GM12878 (cell line): ENCODE measurements at regions not wholly inside any gene's neighbourhood (a gene's known extent, or its start where the extent isn't known, plus 50 kb on each side); places are given as distances from the start of the nearest gene placed in this dataset.

ENCODE experiments used
- ATAC-seq: fragments of 200-7000 bp; cut with Tn5 transposase; 3 replicates; pipeline ENCODE4 v1.9.1; 2020; ENCODE audit warnings: mild to moderate bottlenecking, moderate library complexity
- BruUV-seq: library from RNA; stranded (reverse); fragments of 400-500 nt; replicated peaks from 2 replicates; lab custom pipeline; 2021; lab: Mats Ljungman, UMichigan
- CTCF ChIA-PET: fragments of 300-600 bp; sonication (Branson Sonifier 250); formaldehyde crosslinking; extraction: SDS; loops from one replicate; lab custom pipeline; 2021; ENCODE audit warnings: inconsistent platforms; lab: Yijun Ruan, JAX
- POLR2A ChIA-PET: fragments of 350-600 bp; formaldehyde crosslinking; extraction: SDS; loops from one replicate; lab custom pipeline; 2021; ENCODE audit warnings: inconsistent platforms; lab: Charles Lee
- RAD21 ChIA-PET: fragments of 300-600 bp; sonication (Branson Sonifier 250); formaldehyde crosslinking; loops from one replicate; lab custom pipeline; 2023; ENCODE audit warnings: antibody characterized with exemption; ENCODE audit not compliant: unreplicated experiment; lab: Charles Lee
- SMC1A ChIA-PET: fragments of 300-600 bp; sonication (Branson Sonifier 250); formaldehyde crosslinking; loops from one replicate; lab custom pipeline; 2023; ENCODE audit not compliant: unreplicated experiment, uncharacterized antibody; lab: Charles Lee
- DNase-seq: peaks from one replicate; pipeline ENCODE4 v3.0.0-alpha.2; 2011; ENCODE audit warnings: low read depth, low spot score
- FAIRE-seq: peaks from 3 replicates; lab custom pipeline; 2011; peaks lifted over from hg19 to GRCh38; lab: Jason Lieb, UNC
- H2AFZ ChIP-seq: 2 replicates; pipeline ENCODE4 v1.6.0; 2011; ENCODE audit warnings: low read depth, low read length, control low read depth; ENCODE audit not compliant: control insufficient read depth
- H3K27ac ChIP-seq: 2 replicates; pipeline ENCODE4 v1.5.1; 2011; ENCODE audit warnings: control low read depth; ENCODE audit not compliant: control insufficient read depth, insufficient read depth
- H3K27me3 ChIP-seq, 2 experiments: replicated peaks in 1 of 2; 2 replicates each; pipeline versions ENCODE4 v1.6.0 to v1.6.1; 2011; ENCODE audit warnings: low read length in 1 of 2; ENCODE audit not compliant: control insufficient read depth in 2 of 2, insufficient read depth in 2 of 2
- H3K36me3 ChIP-seq, 2 experiments: 2 replicates each; pipeline ENCODE4 v1.5.1; 2011; ENCODE audit warnings: low read length in 1 of 2; ENCODE audit not compliant: control insufficient read depth in 2 of 2, insufficient read depth in 2 of 2
- H3K4me1 ChIP-seq: 2 replicates; pipeline ENCODE4 v1.6.1; 2011; ENCODE audit warnings: mild to moderate bottlenecking, low read length, moderate library complexity, mixed read lengths; ENCODE audit not compliant: control insufficient read depth, insufficient read depth
- H3K4me2 ChIP-seq: 2 replicates; pipeline ENCODE4 v1.6.0; 2011; ENCODE audit warnings: control low read depth; ENCODE audit not compliant: control insufficient read depth, insufficient read depth
- H3K4me3 ChIP-seq: fragments of 200-600 bp; sonication (generic); 2 replicates; pipeline ENCODE4 v1.5.1; 2016
- H3K79me2 ChIP-seq: 2 replicates; pipeline ENCODE4 v1.6.0; 2011; ENCODE audit warnings: low read length; ENCODE audit not compliant: control insufficient read depth, insufficient read depth
- H3K9ac ChIP-seq: 2 replicates; pipeline ENCODE4 v1.8.0; 2011; ENCODE audit warnings: low read length, control low read depth, mixed read lengths; ENCODE audit not compliant: control insufficient read depth, insufficient read depth
- H3K9me3 ChIP-seq: replicated peaks from 3 replicates; pipeline ENCODE4 v1.5.1; 2011; ENCODE audit warnings: mild to moderate bottlenecking, low read length; ENCODE audit not compliant: control insufficient read depth, insufficient read depth
- H4K20me1 ChIP-seq: 2 replicates; pipeline ENCODE4 v1.6.0; 2011; ENCODE audit not compliant: control insufficient read depth, insufficient read depth
- CREB1 ChIP-seq: IDR thresholded peaks from 2 replicates; pipeline ENCODE4 v1.6.1; 2012; ENCODE audit warnings: low read depth, mild to moderate bottlenecking, inconsistent platforms
- ELK1 ChIP-seq: IDR thresholded peaks from 2 replicates; pipeline ENCODE4 v1.6.1; 2012; ENCODE audit warnings: low read depth, low read length, improper control_type of control experiment
- ESRRA ChIP-seq: IDR thresholded peaks from 2 replicates; pipeline ENCODE4 v1.6.1; 2012; ENCODE audit warnings: mild to moderate bottlenecking, low read length, improper control_type of control experiment
- GABPA ChIP-seq: IDR thresholded peaks from 2 replicates; pipeline ENCODE4 v1.6.1; 2014; ENCODE audit warnings: antibody characterized with exemption, low read depth, mild to moderate bottlenecking, inconsistent platforms
- HDGF ChIP-seq: fragments of 450-650 bp; IDR thresholded peaks from 2 replicates; pipeline ENCODE4 v1.6.1; 2016; ENCODE audit warnings: antibody characterized with exemption
- HSF1 ChIP-seq: fragments of 150-350 bp; IDR thresholded peaks from 2 replicates; pipeline ENCODE4 v1.6.1; 2014; ENCODE audit warnings: mild to moderate bottlenecking, low read depth, low read length
- IRF5 ChIP-seq: fragments of 450-650 bp; IDR thresholded peaks from 2 replicates; pipeline ENCODE4 v1.6.1; 2017; ENCODE audit warnings: borderline replicate concordance
- MAX ChIP-seq: IDR thresholded peaks from 2 replicates; pipeline ENCODE4 v1.6.1; 2012; ENCODE audit warnings: low read depth, low read length, improper control_type of control experiment
- MLLT1 ChIP-seq: fragments of 450-650 bp; IDR thresholded peaks from 2 replicates; pipeline ENCODE4 v1.6.1; 2016; ENCODE audit warnings: mild to moderate bottlenecking
- MYC ChIP-seq: IDR thresholded peaks from 2 replicates; pipeline ENCODE4 v1.6.1; 2011; ENCODE audit warnings: mild to moderate bottlenecking, low read length, moderate library complexity, inconsistent platforms; ENCODE audit not compliant: insufficient read depth, insufficient replicate concordance, insufficient read length, severe bottlenecking
- NR2C2 ChIP-seq: IDR thresholded peaks from 2 replicates; pipeline ENCODE4 v1.6.1; 2011; ENCODE audit warnings: borderline replicate concordance, low read depth; ENCODE audit not compliant: control insufficient read depth, insufficient read length
- PAX5 ChIP-seq: IDR thresholded peaks from 2 replicates; pipeline ENCODE4 v1.6.1; 2011; ENCODE audit warnings: low read depth, low read length, borderline replicate concordance
- STAT3 ChIP-seq: IDR thresholded peaks from 2 replicates; pipeline ENCODE4 v1.6.1; 2011; ENCODE audit warnings: low read depth, low read length, improper control_type of control experiment
- SUPT20H ChIP-seq: IDR thresholded peaks from 2 replicates; pipeline ENCODE4 v1.6.1; 2011; ENCODE audit warnings: low read depth, mild to moderate bottlenecking, low read length, moderate library complexity, borderline replicate concordance; ENCODE audit not compliant: control insufficient read depth
- TARDBP ChIP-seq: IDR thresholded peaks from 2 replicates; pipeline ENCODE4 v1.6.1; 2016; ENCODE audit warnings: borderline replicate concordance
- ZNF217 ChIP-seq: fragments of 450-650 bp; IDR thresholded peaks from 2 replicates; pipeline ENCODE4 v1.6.1; 2017; ENCODE audit warnings: antibody characterized with exemption, mild to moderate bottlenecking
- ZNF274 ChIP-seq: IDR thresholded peaks from one replicate; pipeline ENCODE4 v1.8.0; 2011; ENCODE audit not compliant: insufficient read length, insufficient read depth
- ZZZ3 ChIP-seq: IDR thresholded peaks from 2 replicates; pipeline ENCODE4 v1.6.1; 2011; ENCODE audit warnings: low read depth; ENCODE audit not compliant: control insufficient read depth, insufficient read length
- WGBS: methylation state at CpG from one replicate; pipeline ENCODE4 v1.1.6; 2016; ENCODE audit warnings: low lambda C conversion rate; ENCODE audit not compliant: insufficient replicate concordance, insufficient coverage; ENCODE audit errors: missing lambda C conversion rate; 5-methylcytosine and 5-hydroxymethylcytosine counted together
- in situ Hi-C: fragments of 300-500 bp; cut with MboI; formaldehyde crosslinking; loops from 9 replicates; pipeline ENCODE4 v1.14.3; 2018; ENCODE audit warnings: mixed read lengths
- intact Hi-C: fragments of 100-400 bp; cut with micrococcal nuclease; formaldehyde crosslinking; loops from one replicate; pipeline ENCODE4 v1.14.2; 2022; ENCODE audit not compliant: unreplicated experiment

- TF ChIP-seq ELK1 (no peak), ZNF274 (no peak)
These were observed 90.9 kb upstream of the ID2 start (continued) for GRCh38 chr2:8590938-8591337.

DNA sequence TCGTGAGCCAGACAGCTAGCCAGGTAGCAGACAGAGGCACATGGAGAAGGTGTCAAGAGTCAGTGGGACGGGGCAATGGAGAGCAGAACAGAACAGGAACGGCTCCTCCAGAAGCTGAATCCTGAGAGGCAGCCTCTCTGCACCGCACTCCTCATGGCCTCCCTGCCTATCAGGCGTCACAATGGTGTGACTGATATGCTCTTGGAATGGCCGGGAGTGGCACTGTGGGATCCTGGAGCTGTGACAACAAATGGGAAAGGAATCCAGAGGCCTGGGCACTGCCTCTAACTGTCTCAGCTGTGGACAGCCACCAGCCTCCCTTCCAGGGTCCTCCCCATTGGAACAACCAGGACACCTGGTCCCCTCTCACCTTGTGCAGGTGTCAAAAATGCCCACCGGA is 89.1 kb upstream of the ID2 start:
- SMC1A ChIA-PET, result interaction anchor here (1.4 to 2.4 kb wide), 5 partner anchors 10 to 88 kb away, joined by 3 to 12 read pairs (median 4); no protein-coding TSS in a partner anchor
- no peak for FAIRE-seq
- POLR2A ChIA-PET, result interaction anchor here (0.8 to 2.3 kb wide), 3 partner anchors 9 to 17 kb away, joined by 3 to 7 read pairs (median 3); no protein-coding TSS in a partner anchor
- H3K4me1 ChIP-seq, result no peaks in the 10 kb centered on the region; the same call in 1 of the 2 replicates
- no peak for DNase-seq
- intact Hi-C loops (no loop called here), in situ Hi-C loops (no loop called here)
- 43% methylated on average over 7 of the region's 7 CpGs for WGBS
- H3K27ac ChIP-seq, result no peak overlapping the region
- H3K79me2 ChIP-seq, result no peaks in the 10 kb centered on the region
- H3K4me2 ChIP-seq, result no peak overlapping the region
- H3K4me3 ChIP-seq, result no peak overlapping the region
- no peaks in the 10 kb centered on the region; a peak in 1 of 4 replicates for H3K27me3 ChIP-seq
- no peak for ATAC-seq
- H3K36me3 ChIP-seq, result no peaks in the 10 kb centered on the region
- RAD21 ChIA-PET, result interaction anchor here (0.7 kb wide), 1 partner anchor 9 kb away, joined by 3 read pairs; no protein-coding TSS in a partner anchor
- no peaks in the 10 kb centered on the region for H4K20me1 ChIP-seq
- H3K9me3 ChIP-seq, result no peaks in the 10 kb centered on the region
- BruUV-seq, result no TSS peak
- H2AFZ ChIP-seq, result no peak overlapping the region
- H3K9ac ChIP-seq, result no peak overlapping the region
- CTCF ChIA-PET, result interaction anchor here (1.1 kb wide), 1 partner anchor 8 kb away, joined by 5 read pairs; no protein-coding TSS in a partner anchor
- no peak for TF ChIP-seq PAX5
- no peak for TF ChIP-seq MAX
- TF ChIP-seq ESRRA, result no peak
- no peak for TF ChIP-seq ZZZ3
- TF ChIP-seq CREB1, result no peak
- TF ChIP-seq IRF5, result no peak
- TF ChIP-seq NR2C2, result no peak
- TF ChIP-seq STAT3, result no peak
- TF ChIP-seq MLLT1, result no peak
- no peak for TF ChIP-seq SUPT20H
- no peak for TF ChIP-seq HDGF
- TF ChIP-seq TARDBP, result no peak
- TF ChIP-seq ZNF217, result no peak
- no peak for TF ChIP-seq GABPA
- TF ChIP-seq HSF1, result no peak
- no peak for TF ChIP-seq MYC
